ENCODE measurements at regions not wholly inside any gene's neighbourhood (a gene's known extent, or its start where the extent isn't known, plus 50 kb on each side); places are given as distances from the start of the nearest gene placed in this dataset.

DNA sequence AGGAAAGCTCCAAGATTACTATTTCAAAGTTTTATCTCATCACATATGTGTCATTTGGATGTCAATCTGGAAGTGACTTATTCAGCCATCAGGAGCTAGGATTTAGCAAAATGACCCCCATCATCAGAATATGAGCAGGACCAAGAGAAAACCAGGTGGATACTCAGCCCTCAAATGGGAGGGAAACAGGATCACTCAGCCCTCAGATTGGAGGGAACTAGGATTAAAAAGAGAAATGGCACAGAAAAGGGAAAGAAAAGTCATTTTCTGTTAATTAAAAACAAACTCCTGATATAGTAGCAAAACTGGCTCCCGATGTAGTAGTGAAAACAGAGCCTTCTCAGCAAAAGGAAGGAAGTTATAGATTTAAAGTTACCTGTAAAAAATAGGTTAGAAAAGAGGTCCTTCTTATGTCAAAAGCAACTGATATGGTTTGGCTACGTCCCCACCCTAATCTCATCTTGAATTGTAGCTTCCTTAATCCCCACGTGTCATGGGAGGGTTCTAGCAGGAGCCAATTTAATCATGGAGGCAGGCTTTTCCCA lies 69.0 kb upstream of the MYCN start:
- H3K4me3 ChIP-seq: no peak overlapping the region
- H3K9me3 ChIP-seq: no peaks in the 10 kb centered on the region
- DNase-seq: no peak
- H3K4me1 ChIP-seq: no peaks in the 10 kb centered on the region
- H3K36me3 ChIP-seq: no peaks in the 10 kb centered on the region
- intact Hi-C loops (cut with DNase I): no loop called here
- no peak overlapping the region for H3K27ac ChIP-seq
- no peaks in the 10 kb centered on the region for H3K27me3 ChIP-seq
- TF ChIP-seq POLR2AphosphoS5 (IDR thresholded peaks at IDR 0.05): no peak
- TF ChIP-seq CTCF (IDR thresholded peaks at IDR 0.05): no peak
- no peak for TF ChIP-seq EP300 (IDR thresholded peaks at IDR 0.05)
- TF ChIP-seq POLR2A (IDR thresholded peaks at IDR 0.05): no peak
- WGBS, 2 donors: 87 to 88% methylated on average over 3 of the region's 3 CpGs

- Histone ChIP-seq H3K4me3 (no peak overlapping the region), H3K4me1 (no peaks in the 10 kb centered on the region), H3K36me3 (no peaks in the 10 kb centered on the region), H3K27ac (no peak overlapping the region), H3K27me3 (no peaks in the 10 kb centered on the region), H3K9me3 (no peaks in the 10 kb centered on the region)
- no peak for TF ChIP-seq POLR2A (IDR thresholded peaks at IDR 0.05)
- no peak for TF ChIP-seq CTCF (IDR thresholded peaks at IDR 0.05)
- TF ChIP-seq EP300 (IDR thresholded peaks at IDR 0.05): no peak
- no peak for TF ChIP-seq POLR2AphosphoS5 (IDR thresholded peaks at IDR 0.05)
- WGBS, 2 donors: 95 to 97% methylated on average over 6 of the region's 6 CpGs
- intact Hi-C loops (cut with DNase I): no loop called here
- DNase-seq: no peak
These were observed 67.5 kb upstream of the MYCN start for GRCh38 chr2:15872854-15873253.

DNA sequence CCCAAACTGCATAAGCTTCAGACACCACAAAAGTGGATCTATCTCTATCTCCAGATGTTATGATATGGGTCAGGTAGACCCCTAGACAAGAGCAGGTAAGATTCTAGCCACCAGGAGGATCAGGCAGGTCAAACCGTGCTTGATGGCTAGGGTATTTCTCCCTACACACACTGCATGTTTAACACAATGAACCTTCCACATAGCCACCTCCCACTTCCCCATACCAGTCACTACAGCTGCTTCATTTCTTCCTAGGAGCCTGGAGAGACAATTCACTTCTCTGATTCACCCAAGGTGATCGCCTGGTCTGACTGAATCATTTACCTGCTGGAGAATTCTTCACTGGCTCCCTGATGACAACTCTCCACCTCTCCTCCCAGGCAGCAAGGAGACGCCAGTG lies 66.0 kb upstream of the MYCN start:
- Histone ChIP-seq H3K27ac (no peak overlapping the region), H3K36me3 (no peaks in the 10 kb centered on the region), H3K9me3 (no peaks in the 10 kb centered on the region), H3K4me1 (no peaks in the 10 kb centered on the region), H3K27me3 (no peaks in the 10 kb centered on the region), H3K4me3 (no peak overlapping the region)
- no peak for DNase-seq
- intact Hi-C loops (cut with DNase I): no loop called here
- 88% methylated on average over 3 of the region's 3 CpGs for WGBS, 2 donors
- TF ChIP-seq POLR2AphosphoS5 (IDR thresholded peaks at IDR 0.05): no peak
- TF ChIP-seq CTCF (IDR thresholded peaks at IDR 0.05): no peak
- TF ChIP-seq EP300 (IDR thresholded peaks at IDR 0.05): no peak
- no peak for TF ChIP-seq POLR2A (IDR thresholded peaks at IDR 0.05)

GRCh38 chr2:15874854-15875804 lies 65.2 kb upstream of the MYCN start:
- no peak for DNase-seq
- WGBS, 2 donors: 77 to 88% methylated on average over 7 of the region's 7 CpGs
- H3K36me3 ChIP-seq: no peaks in the 10 kb centered on the region
- intact Hi-C loops (cut with DNase I): no loop called here
- TF ChIP-seq CTCF (IDR thresholded peaks at IDR 0.05) (no peak), EP300 (IDR thresholded peaks at IDR 0.05) (no peak), POLR2A (IDR thresholded peaks at IDR 0.05) (no peak), POLR2AphosphoS5 (IDR thresholded peaks at IDR 0.05) (no peak)
- no peak overlapping the region for H3K27ac ChIP-seq
- H3K27me3 ChIP-seq: no peaks in the 10 kb centered on the region
- no peak overlapping the region for H3K4me3 ChIP-seq
- no peaks in the 10 kb centered on the region for H3K9me3 ChIP-seq
- H3K4me1 ChIP-seq: no peaks in the 10 kb centered on the region

Measured in sigmoid colon (tissue), 6 donors.